SK-N-DZ (cell line): ENCODE measurements at regions not wholly inside any gene's neighbourhood (a gene's known extent, or its start where the extent isn't known, plus 50 kb on each side); places are given as distances from the start of the nearest gene placed in this dataset.
A peak's percentile ranks its signal among the peaks of the same experiment; 100 is the strongest.

ENCODE experiments used
- DNase-seq: peaks from one replicate; pipeline ENCODE4 v3.0.0-alpha.2; 2015; ENCODE audit warnings: low spot score

GRCh38 chr4:138572007-138572406 lies 329.9 kb upstream of the SLC7A11 start:
- DNase-seq, result no peak

- DNase-seq, result no peak
Observed at GRCh38 chr4:138567696-138568095, 325.5 kb upstream of the SLC7A11 start.

- DNase-seq, result no peak
Observed at GRCh38 chr4:138565576-138565975, 323.4 kb upstream of the SLC7A11 start.

- DNase-seq, result no peak
Observed at GRCh38 chr4:138562544-138562991, 320.4 kb upstream of the SLC7A11 start.

- no peak for DNase-seq
Observed at GRCh38 chr4:138561906-138562305, 319.8 kb upstream of the SLC7A11 start.

- DNase-seq, result no peak
Observed at GRCh38 chr4:138561276-138561880, 319.2 kb upstream of the SLC7A11 start.

GRCh38 chr4:138560448-138560847 lies 318.3 kb upstream of the SLC7A11 start:
- no peak for DNase-seq

GRCh38 chr4:138558886-138559285 lies 316.7 kb upstream of the SLC7A11 start:
- DNase-seq, result no peak

GRCh38 chr4:138555584-138555983 lies 313.4 kb upstream of the SLC7A11 start:
- DNase-seq, result peak; percentile 2

- DNase-seq, result no peak
Observed at GRCh38 chr4:138555108-138555507, 313.0 kb upstream of the SLC7A11 start.

- DNase-seq, result no peak
Observed at GRCh38 chr4:138553001-138553845, 311.1 kb upstream of the SLC7A11 start.

GRCh38 chr4:138542191-138542776 lies 300.1 kb upstream of the SLC7A11 start:
- DNase-seq, result no peak

- no peak for DNase-seq
Observed at GRCh38 chr4:138540056-138540800, 298.1 kb upstream of the SLC7A11 start.

GRCh38 chr4:138538743-138539142 lies 296.6 kb upstream of the SLC7A11 start:
- DNase-seq, result no peak

- DNase-seq, result no peak
Observed at GRCh38 chr4:138537731-138538490, 295.8 kb upstream of the SLC7A11 start.

GRCh38 chr4:138535316-138535715 lies 293.2 kb upstream of the SLC7A11 start:
- no peak for DNase-seq

- peak; percentile 4 for DNase-seq
Observed at GRCh38 chr4:138522366-138522765, 280.2 kb upstream of the SLC7A11 start.

- DNase-seq, result no peak
Observed at GRCh38 chr4:138521809-138522208, 279.7 kb upstream of the SLC7A11 start.

- no peak for DNase-seq
Observed at GRCh38 chr4:138519436-138519835, 277.3 kb upstream of the SLC7A11 start.

GRCh38 chr4:138513535-138513934 lies 271.4 kb upstream of the SLC7A11 start:
- no peak for DNase-seq

- no peak for DNase-seq
Observed at GRCh38 chr4:138512756-138513155, 270.6 kb upstream of the SLC7A11 start.
